ENCODE measurements at regions not wholly inside any gene's neighbourhood (a gene's known extent, or its start where the extent isn't known, plus 50 kb on each side); places are given as distances from the start of the nearest gene placed in this dataset.
"Not testable (repeated sequence)": the region's sequence is repeated elsewhere in the genome, so short reads cannot be mapped to it uniquely, and the experiment has no call there.

DNA sequence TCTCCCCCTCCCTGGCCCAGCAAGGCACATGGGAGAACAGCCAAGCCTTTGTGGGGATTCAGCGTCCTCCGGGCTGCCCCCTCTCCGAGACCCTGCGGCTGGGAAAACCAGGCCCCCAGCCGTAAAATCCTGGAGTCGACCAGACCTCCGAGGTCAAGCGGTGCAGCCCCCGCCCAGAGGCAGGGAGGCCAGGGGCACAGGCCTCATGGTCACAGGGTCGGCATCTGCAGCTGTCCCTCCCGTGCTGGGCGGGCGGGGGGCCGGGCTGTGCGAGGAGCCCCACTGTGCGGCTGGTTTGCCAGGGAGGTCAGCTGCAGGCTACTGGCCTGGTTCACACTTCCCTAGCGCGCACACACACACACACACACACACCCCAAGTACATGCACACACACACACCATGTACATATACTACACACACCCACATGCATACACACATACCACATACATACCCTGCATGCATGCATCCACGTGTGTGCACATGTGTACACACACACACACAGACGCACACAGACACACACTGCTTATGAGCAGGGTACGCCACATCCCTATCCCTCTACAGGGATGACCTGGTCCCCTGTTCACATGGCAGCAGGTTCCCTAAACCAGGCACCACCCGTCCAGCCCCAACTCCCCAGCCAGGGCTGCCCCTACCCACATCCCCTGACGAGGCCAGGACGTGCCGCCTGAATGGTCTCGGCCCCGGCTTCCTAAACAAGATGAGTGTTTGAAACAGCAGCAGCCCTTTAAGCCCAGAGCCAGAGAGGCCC, 108.9 kb upstream of the CIBAR2 start:
- DNase-seq (ENCODE audit: low spot score): no peak

DNA sequence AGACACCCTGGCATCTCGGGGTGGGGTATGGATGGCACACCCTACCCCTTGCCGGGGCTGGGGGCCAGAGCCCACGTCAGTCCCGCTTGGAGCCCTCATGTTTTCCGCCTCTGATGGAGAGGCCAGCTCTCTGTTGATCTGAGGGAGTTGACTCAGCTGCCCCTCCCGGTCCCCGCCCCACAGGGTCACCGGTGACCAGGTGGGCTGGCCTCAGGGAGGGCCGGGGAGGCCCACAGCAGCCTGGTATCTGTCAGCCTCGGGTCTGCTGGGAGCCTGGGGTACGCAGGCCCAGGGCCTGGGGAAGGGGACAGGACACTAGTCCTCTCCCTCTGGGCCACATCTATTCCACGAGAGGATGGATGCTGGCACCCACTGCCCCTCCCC, 109.5 kb upstream of the CIBAR2 start:
- no peak for DNase-seq (ENCODE audit: low spot score)

DNA sequence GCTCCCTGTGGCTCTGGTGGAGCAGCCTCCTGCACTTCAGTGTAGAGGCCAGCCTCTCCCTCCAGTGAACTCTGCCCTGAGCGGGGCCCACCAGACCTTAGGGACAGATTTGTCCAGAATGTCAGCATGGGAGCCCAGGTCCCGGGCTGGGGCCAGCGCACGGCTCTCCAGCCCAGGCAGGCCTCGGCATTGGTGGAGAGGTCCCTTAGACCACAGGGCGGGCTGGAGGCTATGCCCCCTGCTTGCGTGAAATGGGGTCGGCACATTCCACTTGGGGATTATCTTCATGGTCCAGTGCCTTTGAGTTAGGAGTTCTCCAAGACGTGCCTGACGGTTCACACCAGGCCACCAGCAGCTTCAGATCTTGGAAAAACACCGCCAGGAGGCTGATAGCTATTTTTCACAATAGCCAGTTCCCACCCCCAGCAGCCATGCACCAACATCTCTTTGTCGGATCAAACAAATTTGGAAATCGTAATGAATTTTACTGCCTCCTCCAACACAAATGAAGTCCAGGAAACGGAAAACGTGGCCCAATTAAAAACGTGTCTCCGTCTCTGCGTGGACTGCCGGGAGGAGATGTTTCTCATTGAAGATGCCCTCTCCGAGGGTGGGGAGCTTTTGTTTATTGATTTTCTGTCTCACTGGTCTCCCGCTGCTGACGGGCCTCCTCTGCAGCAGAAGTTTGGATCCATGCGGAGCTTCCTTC, 110.0 kb upstream of the CIBAR2 start:
- no peak for DNase-seq (ENCODE audit: low spot score)

DNA sequence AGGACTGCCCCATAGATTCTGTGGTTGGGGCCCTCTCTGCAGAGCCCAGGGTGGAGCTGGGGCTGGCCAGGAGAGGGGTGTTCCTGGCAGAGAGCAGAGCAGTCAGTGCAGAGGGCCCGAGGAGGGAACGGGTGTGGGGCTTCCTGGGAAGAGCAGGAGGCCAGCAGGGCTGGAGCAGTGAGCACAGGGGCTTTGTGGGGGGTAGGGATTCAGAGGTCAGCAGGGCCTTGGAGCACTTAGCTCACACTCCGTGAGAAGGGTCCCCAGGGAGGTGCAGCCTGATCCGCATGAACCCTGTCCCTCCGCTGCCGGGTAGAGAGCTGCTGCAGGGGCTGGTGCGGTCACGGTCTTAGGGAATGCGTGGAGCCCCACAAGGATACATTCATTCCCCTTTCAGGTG, 113.0 kb upstream of the CIBAR2 start:
- DNase-seq (ENCODE audit: low spot score): no peak

DNA sequence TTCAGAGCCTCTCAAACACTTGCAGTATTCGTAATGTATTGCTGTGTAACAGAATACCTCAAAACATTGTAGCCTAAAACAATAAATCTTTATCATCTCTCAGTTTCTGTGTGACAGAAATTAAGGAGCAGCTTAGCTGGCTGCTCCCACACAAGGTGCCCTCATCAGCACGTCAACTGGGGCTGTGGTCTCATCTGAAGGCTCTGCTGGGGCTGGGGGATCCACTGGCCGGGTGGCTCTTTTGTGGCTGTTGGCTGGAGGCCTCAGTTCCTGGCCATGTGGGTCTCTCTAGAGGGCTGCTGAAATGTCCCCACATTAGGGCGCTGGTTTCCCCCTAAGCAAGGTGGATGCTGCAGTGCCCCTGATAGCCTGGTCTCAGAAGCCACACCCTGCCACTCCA, 113.4 kb upstream of the CIBAR2 start:
- DNase-seq (ENCODE audit: low spot score): no peak

DNA sequence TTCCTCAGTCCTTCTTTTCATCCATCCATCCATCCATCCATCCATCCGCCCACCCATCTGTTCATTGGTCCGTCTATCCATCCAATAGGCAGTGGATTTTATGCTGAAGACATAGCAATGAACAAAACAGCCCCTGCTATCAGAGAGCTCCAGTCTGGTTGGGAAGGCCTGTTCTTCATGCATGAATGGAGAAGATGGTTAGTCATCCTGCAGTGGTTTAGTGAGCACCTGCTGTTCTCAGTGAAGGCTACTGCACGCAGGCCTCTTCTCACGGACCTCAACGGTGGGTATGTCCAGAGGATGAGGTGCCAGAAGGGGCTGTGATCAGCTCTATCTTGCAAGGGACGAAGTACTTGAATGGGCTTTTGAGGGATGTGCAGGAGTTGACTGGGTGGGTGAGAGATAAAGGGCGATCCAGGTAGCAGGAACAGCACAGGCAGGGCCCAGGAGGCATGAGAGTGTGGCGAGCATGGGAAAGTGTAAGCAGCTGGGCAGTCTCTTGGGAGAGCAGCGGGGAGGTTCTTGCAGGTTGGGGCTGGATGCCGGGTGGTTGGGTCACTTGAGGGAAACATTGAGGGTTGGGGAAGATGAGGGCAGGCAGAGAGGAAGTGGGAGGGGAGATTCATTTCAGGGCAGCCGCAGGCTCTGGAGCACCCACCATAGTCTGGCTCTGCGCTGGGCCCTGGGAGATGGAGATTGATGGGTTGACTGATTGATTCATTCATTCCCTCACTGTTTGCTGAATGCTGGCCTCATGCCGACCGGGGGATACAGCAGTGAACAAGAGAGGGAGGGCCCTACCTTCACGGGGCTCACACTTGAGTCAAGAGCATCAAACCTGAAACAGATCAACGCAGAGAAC, 115.0 kb upstream of the CIBAR2 start:
- no peak for DNase-seq (ENCODE audit: low spot score)

DNA sequence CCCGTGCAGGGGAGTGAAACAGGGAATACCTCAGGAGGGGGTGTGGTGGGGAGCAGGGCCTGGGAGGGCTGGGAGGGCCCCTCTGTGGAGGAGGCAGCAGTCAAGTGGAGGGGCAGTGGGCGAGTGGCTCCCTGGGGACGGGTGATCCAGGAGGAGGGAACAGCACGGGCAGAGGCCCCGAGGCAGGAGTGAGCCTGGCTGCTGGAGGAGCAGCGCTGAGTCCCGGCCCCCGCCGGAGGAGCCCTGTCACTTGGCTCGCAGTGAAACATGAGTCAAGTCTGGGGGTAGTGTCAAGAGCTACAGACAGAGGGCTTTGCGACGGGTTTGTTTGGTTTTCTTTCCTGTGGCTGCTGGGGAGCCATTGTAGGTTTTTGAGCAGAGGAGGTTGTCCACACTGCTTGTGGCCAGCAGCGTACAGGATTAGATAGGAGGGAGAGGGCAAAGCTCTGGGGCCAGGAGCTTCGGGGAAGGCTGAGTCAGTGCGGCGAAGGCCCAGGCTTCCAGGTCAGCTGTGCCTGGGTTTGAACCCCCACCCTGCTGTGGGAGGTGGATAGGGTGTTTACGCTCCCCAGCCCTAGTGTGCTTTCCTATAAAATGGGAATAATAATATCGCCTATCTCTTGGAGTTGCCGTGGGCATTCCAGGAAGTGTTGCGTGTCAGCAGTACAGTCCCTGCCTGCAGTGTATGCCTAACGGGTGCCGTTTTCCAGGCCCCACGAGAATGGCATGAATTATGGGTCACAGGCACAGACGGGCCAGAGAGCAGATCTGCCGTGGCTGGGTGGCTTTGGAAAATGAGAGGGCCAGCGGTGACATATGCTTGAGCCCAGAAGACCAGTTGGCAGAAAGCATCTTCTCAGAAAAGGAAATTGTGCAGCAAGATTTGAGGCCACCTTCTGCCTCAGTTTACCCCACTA, 115.9 kb upstream of the CIBAR2 start:
- no peak for DNase-seq (ENCODE audit: low spot score)

DNA sequence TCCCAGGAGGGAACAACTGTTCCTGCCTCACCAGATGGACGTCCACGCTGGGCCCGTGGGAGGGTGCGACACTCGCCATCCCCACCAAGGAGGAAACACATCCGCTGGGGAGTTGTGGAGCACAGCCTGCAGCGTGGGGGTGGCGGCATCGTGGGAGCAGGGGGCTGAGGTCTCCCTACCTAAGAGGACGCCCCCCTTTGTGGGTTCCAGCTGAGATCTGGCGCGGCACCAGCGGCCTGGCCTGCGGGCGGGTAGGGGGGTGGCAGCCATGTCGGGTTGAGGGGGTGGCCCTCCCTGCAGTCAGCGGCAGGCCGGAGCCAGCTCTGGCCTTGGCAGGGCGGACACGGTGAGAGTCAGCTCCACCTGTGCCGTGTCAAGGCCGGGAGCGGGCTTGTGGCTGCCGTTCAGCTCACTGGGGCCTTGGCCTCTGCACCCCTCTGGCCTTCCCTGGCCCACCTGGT, 116.7 kb upstream of the CIBAR2 start:
- no peak for DNase-seq (ENCODE audit: low spot score)

DNA sequence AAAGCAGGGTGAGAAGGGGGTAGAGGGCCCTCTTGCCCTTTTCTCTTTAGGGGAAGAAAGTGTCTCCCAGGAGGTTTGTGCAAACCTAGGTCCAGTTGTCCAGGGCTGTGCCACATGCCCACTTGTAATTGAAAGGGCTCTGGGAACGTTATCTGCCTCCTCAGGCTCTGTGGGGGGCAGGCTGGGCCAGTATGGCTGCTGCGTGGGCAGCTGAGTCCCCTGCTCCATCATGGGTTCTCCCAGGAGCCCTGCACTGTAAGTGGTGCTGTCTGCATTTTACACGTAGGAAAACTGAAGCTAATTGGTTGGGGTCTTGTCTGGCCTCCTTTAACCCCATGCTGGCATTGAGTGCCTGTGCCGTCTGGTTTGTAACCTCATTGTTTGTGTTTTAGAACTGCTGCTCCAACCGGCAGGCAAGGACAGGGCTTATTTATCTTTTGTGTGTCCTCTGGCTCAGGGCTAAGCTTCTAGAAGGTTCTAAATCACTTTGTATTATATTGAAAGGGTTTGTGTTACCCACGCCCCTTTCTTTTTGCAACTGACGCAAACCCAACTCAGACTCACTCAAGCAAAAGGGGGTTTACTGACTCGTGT, 117.7 kb upstream of the CIBAR2 start:
- DNase-seq (ENCODE audit: low spot score): no peak

DNA sequence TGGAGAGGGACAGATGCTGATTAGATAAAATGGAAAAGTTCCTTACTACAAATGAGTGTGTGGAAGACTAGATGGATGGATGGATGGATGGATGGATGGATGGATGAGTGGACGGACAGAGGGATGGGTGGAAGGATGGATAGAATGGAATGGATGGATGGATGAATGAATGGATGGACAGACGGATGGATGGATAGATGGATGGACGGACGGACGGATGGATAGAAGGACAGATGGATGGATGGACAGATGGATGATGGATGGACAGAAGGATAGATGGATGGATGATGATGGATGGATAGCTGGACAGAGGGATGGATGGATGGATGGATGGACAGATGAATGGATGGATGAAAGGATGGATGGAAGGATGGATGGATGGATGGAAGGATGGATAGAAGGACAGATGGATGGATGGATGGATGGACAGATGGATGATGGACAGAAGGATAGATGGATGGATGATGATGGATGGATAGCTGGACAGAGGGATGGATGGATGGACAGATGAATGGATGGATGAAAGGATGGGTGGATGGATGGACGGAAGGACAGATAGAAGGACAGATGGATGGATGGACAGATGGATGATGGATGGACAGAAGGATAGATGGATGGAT, 118.6 kb upstream of the CIBAR2 start:
- DNase-seq (ENCODE audit: low spot score): not testable (repeated sequence)

DNA sequence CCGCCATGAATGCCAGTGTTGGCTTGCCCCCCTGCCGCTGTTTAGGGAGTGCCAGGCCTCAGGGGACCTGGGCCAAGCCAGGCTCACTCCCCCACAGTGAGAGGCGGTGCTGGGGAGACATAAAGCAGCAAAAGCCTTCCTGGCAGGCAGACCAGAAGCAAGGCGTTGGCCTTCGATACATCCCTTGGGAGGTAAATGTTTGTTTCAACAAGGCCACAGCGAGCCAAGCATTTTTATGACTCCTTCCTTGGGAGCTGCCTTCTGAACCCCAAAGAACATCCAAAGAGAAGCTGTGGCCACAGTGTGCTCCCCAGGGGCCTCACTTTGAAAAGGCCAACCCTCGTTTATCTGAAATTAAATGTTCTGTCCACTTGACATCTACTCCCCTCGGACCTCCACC, 119.7 kb upstream of the CIBAR2 start:
- DNase-seq (ENCODE audit: low spot score): no peak

DNA sequence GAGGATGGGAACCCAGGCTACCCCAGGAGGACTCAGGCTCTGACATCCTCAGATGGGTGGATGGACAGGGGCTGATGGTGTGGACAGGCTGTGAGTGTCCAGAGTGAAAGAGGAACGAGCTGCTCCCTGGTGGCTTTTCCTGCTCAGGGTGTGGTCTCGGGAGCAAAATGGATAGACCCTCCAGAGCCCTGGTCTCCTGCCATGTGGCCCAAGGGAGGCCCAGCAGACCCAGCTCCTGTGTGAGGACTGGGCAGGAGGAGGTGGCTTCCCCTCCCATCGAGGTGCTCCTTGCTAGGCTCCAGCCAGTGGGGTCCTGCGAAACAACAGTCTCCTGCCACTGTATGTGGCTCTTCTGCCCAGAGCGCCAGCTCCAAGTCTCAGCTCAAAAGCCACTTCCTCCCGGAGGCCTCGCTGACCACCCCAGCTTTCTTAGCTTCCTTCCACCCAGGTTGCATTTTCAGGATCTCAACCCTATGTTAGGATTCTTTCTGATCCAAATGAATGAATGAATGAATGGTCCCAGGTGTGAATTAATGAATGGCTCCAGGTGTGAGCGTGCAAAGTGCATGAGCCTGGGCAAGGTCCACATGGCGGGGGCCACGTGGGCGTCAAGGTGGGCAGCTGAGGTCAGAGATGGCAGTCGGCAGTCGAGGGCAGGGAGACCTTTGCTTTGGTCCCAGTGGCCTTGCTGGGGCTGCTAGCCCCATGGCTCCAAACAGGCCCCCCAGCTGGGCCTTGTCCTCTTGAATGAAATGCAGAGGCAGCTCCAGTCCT, 120.3 kb upstream of the CIBAR2 start:
- no peak for DNase-seq (ENCODE audit: low spot score)

DNA sequence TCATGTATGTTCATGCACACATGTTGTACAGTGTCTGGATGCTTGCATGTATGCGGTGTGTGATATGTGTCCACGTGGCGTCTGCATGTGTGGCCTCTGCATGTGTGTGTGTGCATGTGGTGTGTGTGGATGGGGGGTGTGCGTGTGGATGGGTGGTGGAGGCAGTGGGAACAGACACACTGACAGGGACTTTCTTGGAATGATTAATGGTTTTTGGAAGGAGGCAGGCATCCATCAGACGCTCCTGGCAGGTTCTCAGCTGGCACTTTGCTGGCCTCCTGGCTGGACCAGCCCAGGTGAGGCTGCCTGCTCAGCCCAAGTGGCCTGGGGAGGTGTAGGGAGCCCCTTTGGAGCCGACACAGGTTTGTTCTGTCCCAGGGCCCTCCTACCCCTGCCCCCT, 121.2 kb upstream of the CIBAR2 start:
- DNase-seq (ENCODE audit: low spot score): no peak

DNA sequence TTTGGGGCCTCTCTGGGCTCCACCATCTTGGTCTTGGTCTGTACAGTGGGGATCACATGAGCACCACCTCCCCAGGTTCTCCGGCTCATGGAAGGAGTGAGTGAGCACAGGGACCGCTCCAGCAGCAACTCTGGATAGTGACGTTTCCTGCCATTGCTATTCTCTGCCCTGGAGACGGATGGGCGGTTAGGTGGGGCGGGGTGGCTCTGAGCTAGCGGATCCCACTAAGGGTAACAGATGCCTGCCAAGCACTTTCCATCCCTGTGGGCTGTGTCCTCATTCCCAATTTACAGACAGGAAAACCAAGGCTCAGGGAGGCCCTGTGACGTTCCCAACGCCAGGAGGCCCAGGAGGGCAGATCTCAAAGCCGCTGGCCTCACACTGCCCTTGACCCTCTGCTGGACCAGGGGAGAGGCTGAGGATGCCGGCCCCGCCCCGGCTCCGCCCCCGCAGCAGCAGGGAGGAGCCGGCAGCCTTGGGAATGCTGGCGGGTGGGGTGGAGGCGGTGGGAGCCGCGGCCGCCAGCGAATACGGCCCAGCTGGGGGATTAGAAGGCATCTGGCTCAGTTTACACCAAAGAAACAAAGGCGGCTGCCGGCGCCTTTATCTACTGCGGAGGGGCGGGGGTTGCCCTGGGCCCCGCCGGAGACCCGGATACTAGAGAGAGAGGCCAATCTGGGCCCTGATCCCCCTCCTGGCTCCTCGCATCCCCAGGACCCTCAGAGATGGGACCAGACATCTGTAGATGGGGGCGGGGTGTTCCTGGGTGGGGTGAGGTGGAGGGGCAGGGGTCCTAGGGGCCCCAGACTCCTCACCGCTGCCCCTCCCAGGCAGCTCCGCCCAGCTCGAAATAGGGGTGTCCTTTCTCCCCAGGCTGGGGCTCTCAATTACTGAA, 122.3 kb upstream of the CIBAR2 start:
- no peak for DNase-seq (ENCODE audit: low spot score)

DNA sequence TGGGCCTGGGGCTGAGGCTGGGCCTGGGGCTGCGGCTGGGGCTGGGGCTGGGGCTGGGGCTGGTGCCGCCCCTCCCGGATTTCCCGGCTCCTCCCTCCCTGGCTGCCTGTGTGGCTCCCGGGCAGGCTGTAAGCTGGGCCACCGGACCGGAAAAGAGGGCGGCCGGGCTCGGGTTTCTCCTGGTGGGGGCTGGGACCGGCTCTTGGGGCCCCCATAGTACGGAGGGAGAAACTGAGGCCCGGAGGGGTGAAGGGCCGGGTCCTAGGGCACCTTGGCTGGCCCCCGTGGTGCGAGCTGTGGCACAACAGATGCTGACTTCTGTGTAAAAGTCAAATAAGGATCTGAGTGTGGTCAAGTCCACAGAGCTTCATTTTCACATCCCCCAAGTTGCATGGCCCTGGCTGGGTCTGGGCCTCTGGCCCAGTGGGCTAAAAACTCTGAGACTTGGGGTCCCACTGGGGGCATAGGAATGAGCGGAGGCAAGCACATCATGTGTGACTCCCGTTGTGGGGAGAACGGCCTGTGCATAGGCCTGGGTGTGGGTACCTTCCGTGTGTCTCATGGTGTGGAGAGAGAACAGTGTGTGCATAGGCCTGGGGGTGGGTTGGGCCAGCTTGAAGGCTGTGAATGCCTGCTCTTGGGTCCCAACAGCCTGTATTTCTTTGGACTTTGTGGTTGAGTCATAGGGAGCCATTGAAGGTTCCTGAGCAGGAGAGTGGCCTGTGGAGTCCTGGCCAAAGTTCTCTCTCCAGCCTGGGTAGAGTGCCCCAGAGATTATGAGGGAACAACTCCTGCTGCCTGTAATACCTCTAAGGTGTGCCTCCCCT, 123.9 kb upstream of the CIBAR2 start:
- DNase-seq (ENCODE audit: low spot score): no peak

DNA sequence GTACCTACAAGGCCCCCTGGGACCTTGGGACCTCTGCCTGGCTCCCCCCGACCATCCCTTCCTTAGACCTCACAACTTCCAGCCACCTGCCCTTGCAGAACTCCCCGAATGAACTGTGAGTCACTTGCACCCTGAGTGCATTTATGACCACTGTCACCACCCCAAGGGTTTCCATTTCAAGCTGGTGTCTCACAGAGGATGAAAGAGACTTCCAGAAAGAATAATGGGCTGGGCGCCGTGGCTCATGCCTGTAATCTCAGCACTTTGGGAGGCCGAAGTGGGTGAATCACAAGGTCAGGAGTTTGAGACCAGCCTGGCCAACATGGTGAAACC, 124.5 kb upstream of the CIBAR2 start:
- DNase-seq (ENCODE audit: low spot score): no peak

DNA sequence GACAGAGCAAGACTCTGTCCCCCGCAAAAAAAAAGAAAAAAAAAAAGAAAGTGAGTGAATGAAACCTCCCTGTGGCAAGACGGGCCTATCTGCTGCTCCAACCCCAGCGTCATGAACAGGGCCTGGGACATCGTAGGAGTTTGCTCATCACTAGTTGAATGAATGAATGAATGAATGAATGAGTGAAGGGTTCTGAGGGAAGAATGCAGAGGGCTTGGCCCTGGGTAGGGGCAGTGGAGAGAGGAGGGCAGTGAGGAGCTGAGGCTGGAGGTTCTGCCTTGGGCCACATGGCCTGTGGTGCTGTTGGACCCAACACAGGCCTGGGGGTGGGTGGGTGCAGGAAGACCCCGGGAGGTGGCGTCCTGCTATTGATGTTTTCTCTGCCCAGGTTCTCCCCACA, 125.5 kb upstream of the CIBAR2 start:
- DNase-seq (ENCODE audit: low spot score): no peak

DNA sequence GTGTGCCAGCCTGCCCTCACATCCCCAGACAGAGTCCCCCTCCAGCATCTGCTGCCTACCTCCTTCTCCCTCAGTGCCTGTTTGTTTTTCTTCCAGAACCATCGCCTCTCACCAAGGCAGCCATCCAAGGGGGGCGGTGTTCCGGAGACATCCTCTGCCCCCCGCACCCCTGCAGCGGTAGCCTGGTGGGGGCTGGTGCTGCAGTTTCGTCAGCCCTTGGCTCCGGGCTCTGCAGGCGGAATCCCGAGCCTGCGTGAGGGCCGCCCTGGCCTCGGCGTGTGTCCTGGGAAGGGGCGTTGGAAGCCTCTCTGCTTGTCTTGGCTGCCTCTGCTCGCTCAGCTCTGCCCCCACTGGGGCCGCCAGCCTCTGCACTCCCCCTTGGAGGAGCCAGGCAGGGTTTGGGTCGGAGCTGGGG, 126.0 kb upstream of the CIBAR2 start:
- DNase-seq (ENCODE audit: low spot score): no peak
